HG03442 (cell line): ENCODE measurements at regions not wholly inside any gene's neighbourhood (a gene's known extent, or its start where the extent isn't known, plus 50 kb on each side); places are given as distances from the start of the nearest gene placed in this dataset.
"Not testable (repeated sequence)": the region's sequence is repeated elsewhere in the genome, so short reads cannot be mapped to it uniquely, and the experiment has no call there.

Source experiments
- ATAC-seq: cut with Tn5 transposase; IDR thresholded peaks from one replicate; pipeline ENCODE4 v1.9.1; 2021; ENCODE audit warnings: mild to moderate bottlenecking, moderate library complexity; ENCODE audit not compliant: unreplicated experiment

- not testable (repeated sequence) for ATAC-seq
Measured at GRCh38 chr11:116667318-116667717, 105.5 kb downstream of the BUD13 start.

GRCh38 chr11:116666673-116667249 lies 106.0 kb downstream of the BUD13 start:
- not testable (repeated sequence) for ATAC-seq

GRCh38 chr11:116665523-116665922 lies 107.3 kb downstream of the BUD13 start:
- no peak for ATAC-seq

GRCh38 chr11:116661056-116661455 lies 111.7 kb downstream of the BUD13 start:
- no peak for ATAC-seq

- no peak for ATAC-seq
Measured at GRCh38 chr11:116660011-116660410, 112.8 kb downstream of the BUD13 start.

GRCh38 chr11:116658876-116659535 lies 113.8 kb downstream of the BUD13 start:
- no peak for ATAC-seq

- no peak for ATAC-seq
Measured at GRCh38 chr11:116657842-116658825, 114.7 kb downstream of the BUD13 start.

GRCh38 chr11:116656011-116656410 lies 116.8 kb downstream of the BUD13 start:
- ATAC-seq: no peak

GRCh38 chr11:116654526-116654925 lies 118.3 kb downstream of the BUD13 start:
- ATAC-seq: no peak

GRCh38 chr11:116653206-116653605 lies 119.6 kb downstream of the BUD13 start:
- ATAC-seq: no peak

- no peak for ATAC-seq
Measured at GRCh38 chr11:116651737-116652237, 121.0 kb downstream of the BUD13 start.

GRCh38 chr11:116651098-116651736 lies 121.6 kb downstream of the BUD13 start:
- ATAC-seq: no peak

GRCh38 chr11:116650052-116650451 lies 122.7 kb downstream of the BUD13 start:
- ATAC-seq: no peak

GRCh38 chr11:116649268-116649667 lies 123.5 kb downstream of the BUD13 start:
- ATAC-seq: no peak

GRCh38 chr11:116648247-116649174 lies 124.3 kb downstream of the BUD13 start:
- no peak for ATAC-seq

- no peak for ATAC-seq
Measured at GRCh38 chr11:116647305-116648080, 125.3 kb downstream of the BUD13 start.

GRCh38 chr11:116646191-116646590 lies 126.6 kb downstream of the BUD13 start:
- no peak for ATAC-seq

- no peak for ATAC-seq
Measured at GRCh38 chr11:116644941-116645305, 127.9 kb downstream of the BUD13 start.
